GM21367 (cell line): ENCODE measurements at regions not wholly inside any gene's neighbourhood (a gene's known extent, or its start where the extent isn't known, plus 50 kb on each side); places are given as distances from the start of the nearest gene placed in this dataset.
"Not testable (repeated sequence)": the region's sequence is repeated elsewhere in the genome, so short reads cannot be mapped to it uniquely, and the experiment has no call there.

Source experiments
- ATAC-seq: cut with Tn5 transposase; IDR thresholded peaks from one replicate; pipeline ENCODE4 v1.9.1; 2021; ENCODE audit not compliant: unreplicated experiment

DNA sequence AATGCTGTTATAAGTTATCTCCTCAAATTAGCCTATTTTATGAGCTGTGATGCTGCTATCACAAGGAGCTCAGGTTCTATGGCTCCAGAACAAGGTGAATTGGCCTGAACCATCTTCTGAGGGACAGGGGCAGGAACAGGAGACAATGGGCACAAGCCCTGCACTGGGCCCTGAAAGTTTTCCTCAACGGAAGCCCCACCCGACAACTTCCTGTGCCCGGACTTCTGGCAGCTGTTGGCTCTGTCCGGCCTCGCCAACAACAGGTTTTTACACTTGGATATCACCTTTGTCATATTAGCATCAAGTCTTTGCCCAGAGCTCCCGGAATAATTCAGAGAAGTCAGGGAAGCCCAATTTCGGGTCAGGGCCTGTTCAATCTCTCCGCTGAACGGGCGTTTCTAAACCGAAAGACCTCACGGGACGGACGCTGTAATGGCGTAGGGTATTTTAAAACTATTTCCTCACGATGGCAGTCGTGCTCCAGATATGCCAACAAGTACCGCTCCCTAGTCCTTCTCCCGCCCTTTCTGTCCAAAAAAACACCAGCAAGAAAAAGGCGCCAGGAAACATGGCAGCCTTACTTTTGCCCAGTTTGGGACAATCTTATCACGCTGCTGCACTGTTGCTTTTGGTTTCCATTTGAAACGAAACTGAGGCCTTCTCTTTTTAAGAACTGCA is 201.0 kb upstream of the STK26 start:
- ATAC-seq, result no peak

DNA sequence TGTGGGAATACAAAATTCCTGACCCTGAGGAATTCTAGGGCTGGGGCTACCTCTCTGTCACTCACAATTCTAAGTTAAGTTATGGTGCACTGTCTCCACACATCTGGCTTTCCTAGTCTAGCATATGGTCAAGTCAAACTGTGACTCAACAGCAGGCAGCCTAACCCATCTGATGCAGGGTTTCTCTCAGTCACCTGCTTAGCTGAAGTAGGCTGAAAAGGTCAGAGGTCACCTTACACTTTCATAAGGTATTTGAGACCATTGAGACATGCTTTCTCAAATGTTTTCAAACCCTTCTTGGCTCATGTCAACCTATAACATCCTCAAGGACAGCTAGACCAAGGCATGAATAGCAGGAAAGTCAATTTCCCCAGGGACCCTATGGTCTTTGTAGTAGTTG is 196.5 kb upstream of the STK26 start:
- no peak for ATAC-seq

DNA sequence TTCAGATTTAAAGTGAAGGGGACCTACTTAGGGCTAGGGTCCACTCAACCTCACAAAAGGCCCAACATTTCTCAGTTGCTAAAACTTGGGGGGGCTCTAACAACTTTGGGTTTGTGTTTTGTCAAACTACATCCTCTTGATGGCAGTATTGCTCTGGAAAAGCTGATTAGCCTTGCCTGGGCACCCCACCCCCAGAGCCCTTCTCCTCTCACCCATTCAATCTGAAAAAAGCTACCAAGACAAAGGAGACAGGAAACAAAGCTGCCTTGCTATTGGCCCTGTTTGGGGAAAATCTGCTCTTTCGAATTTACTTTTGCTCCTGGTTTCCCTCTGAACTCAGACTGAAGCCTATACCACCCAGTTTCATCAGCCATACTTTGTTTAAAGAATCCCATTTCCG is 195.2 kb upstream of the STK26 start:
- peak; percentile 59 for ATAC-seq

DNA sequence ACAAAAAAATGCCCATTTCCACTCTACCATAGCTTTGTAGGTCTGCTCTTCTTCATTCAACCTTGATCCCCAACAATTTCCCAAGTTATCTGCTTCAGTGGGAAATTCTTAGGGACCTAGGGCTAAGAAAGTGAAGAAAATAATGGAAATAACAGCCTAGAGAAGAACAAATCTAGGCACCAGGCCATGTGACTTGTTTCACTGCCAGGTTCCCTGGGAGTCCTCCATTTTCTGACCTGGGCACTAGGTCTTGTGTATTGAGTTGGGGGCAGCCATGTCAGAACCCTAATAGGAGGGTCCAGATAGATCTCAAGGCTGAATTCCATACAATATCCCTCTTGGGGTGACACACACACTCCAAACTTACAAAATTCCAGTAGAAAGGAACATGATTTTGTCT is 194.6 kb upstream of the STK26 start:
- ATAC-seq, result no peak

DNA sequence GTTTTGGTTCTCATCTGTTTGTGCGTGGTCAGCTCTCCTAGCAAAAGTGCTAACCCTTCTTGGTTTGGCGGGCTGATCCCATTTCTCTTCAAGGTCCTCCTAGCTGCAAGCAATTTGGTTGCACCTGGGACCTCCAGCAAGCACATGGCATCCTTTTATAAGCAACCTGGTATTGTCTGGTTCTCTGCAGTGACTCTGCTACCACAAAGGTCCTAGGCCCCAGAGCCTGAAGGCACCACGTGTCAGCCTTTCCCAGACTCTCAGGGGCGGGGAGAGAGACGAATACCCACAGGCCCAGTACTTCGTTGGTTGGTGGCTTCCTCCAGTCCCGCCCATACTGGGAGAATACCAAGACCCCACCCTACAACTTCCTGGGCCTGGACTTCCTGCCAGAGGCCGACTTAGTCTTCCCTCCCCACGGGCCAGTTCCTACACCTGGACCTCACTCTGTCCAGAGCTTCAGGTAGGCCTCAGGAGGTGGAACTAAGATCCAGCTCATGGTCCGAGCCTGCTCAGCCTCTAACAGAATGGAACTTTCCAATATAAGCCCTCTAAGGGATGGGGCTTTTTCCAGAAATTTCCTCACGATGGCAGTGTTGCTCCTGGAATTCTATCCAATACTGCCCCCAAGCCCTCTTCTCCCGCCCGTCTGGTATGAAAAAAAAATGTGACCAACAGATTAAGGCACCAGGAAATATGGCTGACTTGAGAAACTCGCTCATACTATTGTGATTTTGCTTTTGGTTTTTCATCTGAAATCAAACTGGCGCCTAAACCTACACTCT is 192.5 kb upstream of the STK26 start:
- ATAC-seq, result peak; percentile 72

DNA sequence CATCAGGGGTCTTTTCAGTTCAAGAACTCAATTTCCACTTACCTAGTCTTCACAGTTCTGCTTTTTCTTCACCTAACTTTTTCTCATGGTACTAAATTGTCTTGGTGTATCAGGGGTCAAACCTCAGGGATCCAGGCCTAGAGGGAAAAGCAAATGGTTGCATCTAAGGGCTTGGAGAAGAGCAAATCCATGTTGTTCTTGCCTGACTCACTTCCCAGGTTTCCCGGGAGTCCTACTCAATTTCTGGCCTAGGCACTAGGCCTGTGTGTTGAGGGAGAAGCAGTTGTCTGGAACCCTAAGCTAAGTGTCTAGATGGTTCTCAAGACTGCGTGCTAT is 191.9 kb upstream of the STK26 start:
- ATAC-seq, result no peak

DNA sequence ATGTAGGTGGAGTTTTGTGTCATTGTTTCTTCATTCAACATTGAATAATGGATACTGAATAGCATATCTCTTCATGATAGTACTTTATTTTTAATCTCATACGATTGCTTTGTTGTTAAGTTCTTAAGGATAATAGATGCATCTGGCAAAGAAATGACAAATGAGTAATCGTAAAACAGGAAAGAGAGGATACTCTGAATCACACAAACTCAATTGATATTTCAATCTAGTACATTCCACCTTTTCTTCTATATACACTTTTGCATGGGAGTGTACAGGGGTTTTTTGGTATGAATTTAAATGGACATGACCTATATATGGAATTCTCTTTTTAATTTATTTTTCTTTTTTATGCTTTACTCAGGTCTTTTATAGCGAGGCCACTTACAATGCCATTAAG is 186.9 kb upstream of the STK26 start:
- no peak for ATAC-seq

DNA sequence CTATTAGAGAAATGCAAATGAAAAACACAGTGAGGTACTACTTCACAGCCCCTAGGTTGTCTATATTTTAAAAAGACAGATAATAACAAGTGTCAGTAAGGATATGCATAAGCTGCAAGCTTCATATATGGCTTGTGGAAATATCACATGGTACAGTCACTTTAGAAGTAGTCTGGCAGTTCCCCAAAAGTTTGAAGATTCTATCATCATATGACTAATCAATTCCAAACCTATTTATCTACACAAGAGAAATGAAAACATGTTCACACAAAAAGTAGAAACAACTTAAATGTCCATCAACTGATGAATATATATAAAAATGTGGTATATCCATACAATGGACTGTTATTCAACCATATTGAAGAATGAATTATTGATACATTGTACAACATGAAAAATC is 185.8 kb upstream of the STK26 start:
- ATAC-seq, result no peak

DNA sequence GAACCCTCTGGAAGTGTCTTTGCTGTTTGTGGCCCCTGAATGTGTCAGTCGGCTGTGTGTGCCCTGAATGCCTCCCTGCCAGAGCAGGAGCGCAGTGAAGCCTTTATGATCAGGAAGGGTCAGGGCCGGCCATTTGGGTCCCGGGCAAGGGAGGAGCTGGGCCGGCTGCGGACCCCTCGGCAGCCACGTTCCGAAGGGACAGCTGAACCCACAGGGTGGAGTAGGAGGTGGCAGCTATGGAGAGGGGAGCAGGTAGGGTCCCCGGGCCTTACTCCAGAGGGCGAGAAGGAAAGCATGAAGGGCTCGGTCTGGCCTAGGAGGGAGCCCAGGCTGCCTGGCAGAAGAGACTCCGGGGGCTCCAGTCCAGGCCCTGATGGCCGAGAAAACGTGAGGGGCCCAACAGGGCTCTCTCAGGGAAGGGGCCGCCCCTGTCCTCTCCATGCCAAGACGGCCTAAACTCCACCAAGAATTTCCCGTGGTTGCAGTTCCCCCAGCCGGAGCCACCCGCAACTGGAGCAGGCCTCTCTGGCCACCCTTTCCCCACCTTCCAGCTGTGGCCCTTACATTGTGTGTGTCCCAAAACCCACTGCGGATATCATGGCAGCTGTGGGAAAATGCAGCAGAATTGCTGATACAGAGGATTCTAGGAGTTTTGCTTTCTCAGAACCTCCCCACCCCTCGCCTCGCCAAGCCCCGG is 182.2 kb upstream of the STK26 start:
- ATAC-seq, result no peak

DNA sequence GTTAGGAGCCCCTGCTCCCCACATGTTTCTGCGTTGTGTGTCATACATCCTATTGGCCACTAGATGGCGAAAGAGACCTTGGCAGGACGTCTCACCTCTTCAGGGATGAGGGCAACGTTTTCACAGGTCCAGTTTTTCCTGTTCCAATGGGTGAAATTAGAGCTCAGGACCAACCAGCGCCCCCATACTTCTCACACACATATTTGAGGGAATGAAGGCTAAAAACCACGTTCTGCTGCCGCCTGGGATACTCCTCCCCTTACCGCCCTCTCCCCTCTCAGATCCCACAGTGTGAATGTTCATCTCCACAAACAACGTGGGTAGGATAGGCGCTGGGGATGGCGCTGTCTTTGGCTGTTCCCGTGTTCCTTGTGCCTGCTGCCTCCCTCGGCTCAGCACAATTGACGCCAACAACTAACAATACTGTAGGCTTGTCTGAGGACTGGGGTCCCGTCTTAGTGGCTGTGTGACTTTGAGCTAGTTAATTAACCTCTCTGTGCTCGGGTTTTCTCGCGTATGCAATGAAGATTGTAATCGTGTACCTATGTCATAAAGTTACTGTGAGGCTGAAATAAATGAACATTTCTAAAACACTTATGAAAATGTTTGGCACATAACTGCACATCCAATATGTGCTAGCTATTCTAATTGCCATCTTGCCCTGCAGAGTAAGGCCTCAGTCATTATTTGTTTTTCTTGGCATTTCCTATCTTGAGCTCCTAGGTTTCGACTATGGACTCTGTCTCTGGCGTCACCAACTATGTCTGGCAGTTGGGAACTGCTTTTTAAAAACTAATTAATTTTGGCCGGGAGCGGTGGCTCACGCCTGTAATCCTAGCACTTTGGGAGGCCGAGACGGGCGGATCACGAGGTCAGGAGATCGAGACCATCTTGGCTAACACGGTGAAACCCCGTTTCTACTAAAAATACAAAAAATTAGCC is 181.3 kb upstream of the STK26 start:
- ATAC-seq, result no peak

DNA sequence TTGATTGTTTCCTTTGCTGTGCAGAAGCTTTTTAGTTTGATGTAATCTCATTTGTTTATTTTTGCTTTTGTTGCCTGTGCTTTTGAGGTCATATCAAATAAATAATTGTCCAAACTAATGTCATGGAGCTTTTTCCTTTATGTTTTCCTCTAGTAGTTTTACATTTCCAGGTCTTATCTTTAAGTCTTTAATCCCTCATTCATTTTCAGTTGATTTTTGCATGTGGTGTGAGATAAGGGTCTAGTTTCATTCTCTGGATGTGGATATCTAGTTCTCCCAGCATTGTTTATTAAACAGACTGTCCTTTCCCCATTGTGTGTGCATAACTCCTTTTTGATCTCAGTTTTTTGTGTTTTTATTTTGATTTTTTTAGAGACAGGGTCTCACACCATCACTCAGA is 179.1 kb upstream of the STK26 start:
- ATAC-seq, result no peak

DNA sequence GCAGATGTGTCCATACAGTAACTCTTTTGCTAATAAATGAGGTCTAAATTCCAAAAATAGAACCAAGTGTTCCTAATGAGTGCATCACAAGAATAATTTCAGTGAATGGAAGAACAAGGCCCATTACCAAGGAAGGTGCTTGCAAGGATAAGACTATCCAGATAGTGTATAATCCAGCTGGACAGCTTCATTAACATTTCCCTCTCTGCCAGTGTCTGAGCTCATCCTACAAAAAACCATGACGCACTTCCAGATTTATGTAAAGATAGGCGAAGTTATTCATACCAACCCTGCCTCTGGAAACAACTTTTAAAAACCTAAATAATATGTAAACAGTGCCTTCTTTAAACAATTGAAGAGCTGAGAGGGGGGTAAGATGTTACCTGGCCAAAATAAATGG is 177.9 kb upstream of the STK26 start:
- ATAC-seq, result no peak

DNA sequence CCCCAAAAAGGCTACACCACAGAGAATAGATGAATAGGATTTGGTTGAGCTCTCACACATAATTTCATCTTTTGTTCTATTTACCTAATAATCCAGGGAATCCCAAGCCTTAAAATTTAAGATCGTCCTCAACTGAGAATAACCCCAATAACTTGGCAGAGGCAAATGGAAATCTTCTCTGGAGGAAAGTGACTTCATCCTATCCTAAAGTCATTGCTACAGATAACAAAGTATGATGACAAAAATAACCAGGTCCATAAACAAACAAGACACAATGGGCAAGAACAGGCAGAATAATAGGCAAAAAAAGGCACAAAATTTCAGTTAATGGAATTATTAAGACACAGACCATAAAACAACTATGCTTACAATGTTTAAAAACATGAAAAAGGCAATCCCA is 177.3 kb upstream of the STK26 start:
- no peak for ATAC-seq

DNA sequence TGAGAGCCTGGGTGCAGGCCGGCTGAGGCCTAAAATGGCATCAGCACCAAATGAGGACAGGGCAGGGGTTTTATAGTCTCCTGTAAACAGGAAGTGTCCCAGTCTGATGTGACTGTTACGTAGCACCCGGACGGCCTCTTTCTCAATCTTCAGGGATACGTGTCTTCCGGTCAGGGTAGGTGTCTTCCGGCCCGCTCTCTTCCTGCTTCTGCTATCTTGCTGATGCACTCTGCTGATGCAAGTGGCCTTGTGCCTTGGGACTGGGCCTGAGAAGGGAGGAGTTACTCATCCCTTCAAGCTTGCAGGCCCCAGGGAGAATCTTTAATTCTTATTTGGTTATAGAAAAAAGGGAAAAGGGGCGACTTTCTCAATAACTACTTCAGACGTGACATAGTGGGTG is 172.1 kb upstream of the STK26 start:
- ATAC-seq, result not testable (repeated sequence)

DNA sequence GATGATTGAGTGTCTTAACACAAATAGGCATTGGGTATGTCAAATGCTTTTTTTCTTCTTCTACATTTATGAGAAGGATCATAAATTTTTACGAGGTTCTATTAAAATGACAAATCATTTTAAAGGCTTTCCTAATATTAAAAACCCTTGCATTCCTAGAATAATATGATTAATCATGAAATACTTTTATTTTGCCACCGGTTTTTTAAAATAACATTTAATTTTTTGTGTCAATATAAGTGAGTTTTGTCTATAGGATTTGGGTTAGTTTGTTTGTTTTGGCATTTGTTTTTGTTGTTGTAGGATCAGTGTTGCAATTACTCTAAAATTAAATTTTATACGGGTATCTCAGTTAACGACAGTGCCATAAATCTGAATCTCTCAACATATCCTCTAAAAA is 169.7 kb upstream of the STK26 start:
- ATAC-seq, result no peak

DNA sequence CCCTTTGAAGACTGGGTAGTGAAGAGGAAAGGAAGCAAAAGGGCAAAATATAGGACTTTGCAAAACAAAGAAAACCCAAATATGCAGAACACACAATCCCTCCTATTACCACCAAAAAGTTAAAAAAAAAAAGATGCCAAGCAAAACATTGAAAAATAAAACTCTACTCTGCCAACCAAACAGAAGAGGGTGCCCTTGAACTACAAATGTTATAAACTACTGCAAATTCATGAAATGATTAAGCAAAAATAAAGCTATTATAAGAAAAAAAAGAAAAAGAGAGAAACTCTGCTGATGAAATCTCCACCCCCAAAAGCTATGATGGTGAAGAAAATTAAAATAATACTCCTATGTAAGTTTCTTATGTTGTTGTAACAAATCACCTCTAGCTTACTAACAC is 168.5 kb upstream of the STK26 start:
- no peak for ATAC-seq

DNA sequence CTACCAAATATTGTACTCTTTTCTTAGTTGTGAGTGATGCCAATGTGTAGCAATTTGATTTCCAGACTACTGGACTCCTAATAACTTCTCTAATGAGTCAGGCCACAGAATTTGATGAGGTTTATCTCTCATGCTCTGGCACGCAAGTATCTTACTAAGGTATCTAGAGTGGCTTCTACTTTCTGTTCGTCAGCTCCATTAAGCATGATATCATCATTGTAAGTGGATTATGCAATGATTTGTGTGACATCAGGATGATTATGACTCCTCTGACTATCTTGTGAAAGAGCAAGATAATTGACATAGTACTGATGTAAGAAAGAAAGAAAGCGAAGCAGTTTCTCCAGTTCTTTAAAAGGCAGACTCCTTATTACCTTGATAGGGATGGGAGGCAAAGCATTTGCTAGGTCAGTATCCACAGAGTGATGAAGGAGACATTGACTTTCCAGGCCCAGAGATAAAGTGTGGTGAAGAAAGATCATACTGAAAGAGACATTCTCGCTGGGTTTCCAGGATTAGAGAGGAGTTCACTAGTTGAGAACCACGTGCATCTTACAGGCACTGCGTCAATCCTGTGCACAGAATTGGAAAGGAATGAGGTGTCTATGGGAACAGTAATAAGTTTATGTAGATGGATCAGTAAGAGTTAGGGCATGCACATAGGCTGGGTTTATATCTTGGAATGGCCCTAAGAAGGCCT is 161.9 kb upstream of the STK26 start:
- ATAC-seq, result no peak

DNA sequence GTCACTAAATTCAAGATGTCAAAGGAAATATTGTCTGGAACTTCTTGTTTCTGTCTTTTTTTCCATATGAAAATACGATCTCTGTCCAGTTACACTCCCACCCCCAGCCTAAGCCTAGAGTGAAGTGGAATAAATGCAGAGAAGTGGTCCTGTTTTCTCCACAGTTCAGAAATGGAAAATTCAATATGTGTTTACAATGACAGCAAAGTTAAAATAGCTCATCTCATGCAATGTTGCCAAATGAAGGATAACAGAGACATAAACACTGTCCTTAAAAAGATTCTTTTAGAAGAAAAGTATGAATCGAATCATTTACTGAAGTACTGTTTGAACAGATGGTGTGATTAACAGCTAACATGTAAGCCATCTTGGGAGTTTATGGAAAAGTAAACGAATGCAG is 160.8 kb upstream of the STK26 start:
- ATAC-seq, result no peak

DNA sequence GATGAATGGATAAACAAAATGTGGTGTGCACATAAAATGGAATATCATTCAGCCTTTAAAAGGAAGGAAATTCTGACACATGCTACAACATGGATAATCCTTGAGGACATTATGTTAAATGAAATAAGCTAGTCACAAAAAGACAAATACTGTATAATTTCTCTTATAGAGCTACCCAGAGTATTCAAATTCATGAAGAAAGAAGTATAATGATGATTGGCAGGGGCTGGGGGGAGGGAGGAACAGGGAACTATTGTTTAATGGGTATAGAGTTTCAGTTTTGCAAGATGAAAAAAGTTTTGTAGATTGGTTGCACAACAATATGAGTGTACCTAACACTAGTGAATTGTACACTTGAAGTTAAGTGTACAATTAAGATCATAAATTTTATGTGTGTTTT is 153.9 kb upstream of the STK26 start:
- no peak for ATAC-seq

DNA sequence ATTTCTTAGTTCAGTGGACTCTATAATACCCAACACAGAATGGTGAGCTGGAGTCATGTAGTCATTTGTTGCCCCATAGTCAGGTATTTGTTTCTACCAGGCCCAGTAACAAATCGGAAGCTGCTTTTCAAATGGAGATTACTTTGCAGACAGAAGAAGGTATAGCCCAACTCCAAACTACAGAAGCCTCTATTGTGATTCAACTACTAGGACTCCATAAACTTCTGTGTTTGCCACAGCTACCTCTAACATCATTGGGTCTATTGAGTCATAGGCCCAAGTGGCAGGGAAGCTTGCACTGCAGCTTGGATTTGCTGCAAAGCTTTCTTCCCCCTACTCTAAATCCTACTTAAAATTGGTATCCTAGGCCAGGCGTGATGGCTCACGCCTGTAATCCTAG is 148.8 kb upstream of the STK26 start:
- no peak for ATAC-seq

DNA sequence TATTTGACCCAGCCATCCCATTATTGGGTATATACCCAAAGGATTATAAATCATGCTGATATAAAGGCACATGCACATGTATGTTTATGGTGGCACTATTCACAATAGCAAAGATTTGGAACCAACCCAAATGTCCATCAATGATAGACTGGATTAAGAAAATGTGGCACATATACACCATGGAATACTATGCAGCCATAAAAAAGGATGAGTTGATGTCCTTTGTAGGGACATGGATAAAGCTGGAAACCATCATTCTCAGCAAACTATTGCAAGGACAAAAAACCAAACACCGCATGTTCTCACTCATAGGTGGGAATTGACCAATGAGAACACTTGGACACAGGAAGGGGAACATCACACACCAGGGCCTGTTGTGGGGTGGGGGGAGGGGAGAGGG is 147.3 kb upstream of the STK26 start:
- ATAC-seq, result not testable (repeated sequence)
